ENCODE measurements at regions not wholly inside any gene's neighbourhood (a gene's known extent, or its start where the extent isn't known, plus 50 kb on each side); places are given as distances from the start of the nearest gene placed in this dataset.

DNA sequence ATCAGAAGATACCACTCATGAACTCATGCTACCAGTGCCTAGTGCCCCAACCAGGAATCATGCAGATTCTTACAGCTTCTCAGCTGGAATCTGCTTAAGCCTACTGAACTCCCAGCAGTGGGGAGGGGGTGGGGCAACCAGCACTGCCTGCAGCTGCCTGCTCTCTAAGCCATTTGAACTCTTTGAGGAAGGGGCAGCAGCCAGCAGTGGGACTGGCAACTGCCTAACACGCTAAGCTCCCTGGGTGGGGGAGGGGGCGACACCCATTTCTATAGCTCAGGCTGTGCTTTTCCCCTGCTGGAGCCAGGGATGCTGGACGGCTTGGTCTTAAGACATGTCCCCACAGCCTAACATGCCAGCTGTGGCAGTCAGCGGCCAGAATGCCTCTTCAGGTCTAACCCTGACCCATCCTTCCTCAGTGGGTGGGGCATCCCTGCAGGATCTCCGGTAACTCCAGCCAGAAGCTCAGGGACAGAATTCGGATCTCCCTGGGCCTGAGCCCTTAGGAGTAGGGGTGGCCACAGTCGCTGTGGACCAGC, 889.7 kb downstream of the CDH9 start:
- no peak overlapping the region for H3K14ac ChIP-seq (ENCODE audit: insufficient read depth, low read length)
- Mint-ChIP-seq H3K27ac (0 out of 7 replicates have a peak overlapping the region, but pooled peaks of 1 of the 3 experiments have one; percentile 18), H3K27me3 (ENCODE audit: low read depth) (peaks cover 2% of the 10 kb centered on the region), H3K9me3 (peaks cover 4 to 11% of the 10 kb centered on the region in 2 experiments; a peak in 4 of 5 replicates), H3K4me1 (peaks cover 3 to 10% of the 10 kb centered on the region in 2 experiments; a peak in 2 of 4 replicates), H3K4me3 (no peak overlapping the region), H3K36me3 (ENCODE audit: insufficient read depth in 1 of 3, low read depth in 3 of 3) (peaks cover 0 to 15% (median 0%) of the 10 kb centered on the region in 3 experiments; a peak in 2 of 7 replicates)
- no CpG with 5 or more reads among the region's 7 CpGs for WGBS (ENCODE audit: extremely low coverage, insufficient read length, low lambda C conversion rate)
- H2BK120ac ChIP-seq (ENCODE audit: low read depth, low read length, poor library complexity, severe bottlenecking): no peak overlapping the region
- H3K23me2 ChIP-seq (ENCODE audit: insufficient read length, low read depth, low read length, poor library complexity, severe bottlenecking): no peaks in the 10 kb centered on the region
- no peaks in the 10 kb centered on the region for H3K79me2 ChIP-seq (ENCODE audit: insufficient read depth, low read length)
- no peak overlapping the region for H4K5ac ChIP-seq (ENCODE audit: insufficient read length, low read depth, low read length)
- H4K8ac ChIP-seq (replicated peaks; ENCODE audit: insufficient read length, low read depth, low read length): no peak overlapping the region
- no peak overlapping the region for H2BK5ac ChIP-seq (ENCODE audit: insufficient read length, low read length)
- no peak overlapping the region for H3K18ac ChIP-seq (ENCODE audit: insufficient read length, low read depth, low read length)
- H2BK12ac ChIP-seq (ENCODE audit: insufficient read length, low read depth, low read length): no peak overlapping the region
- H4K20me1 ChIP-seq (ENCODE audit: control insufficient read depth, insufficient read depth, insufficient read length): no peaks in the 10 kb centered on the region
- H2AK5ac ChIP-seq (ENCODE audit: insufficient read length, low read length): no peak overlapping the region
- no peak overlapping the region for H2BK15ac ChIP-seq (ENCODE audit: low read depth, low read length)
- no peak overlapping the region for H3K9ac ChIP-seq (ENCODE audit: extremely low read depth, insufficient read length, low read length)
- no peak overlapping the region for H3K27ac ChIP-seq (ENCODE audit: insufficient read length, low read depth, low read length)
- peak; percentile 55 for DNase-seq
- no peak overlapping the region for H3K4ac ChIP-seq (ENCODE audit: low read depth, low read length)
- H3K27me3 ChIP-seq (ENCODE audit: insufficient read depth, low read length): no peaks in the 10 kb centered on the region
- no peaks in the 10 kb centered on the region for H3K9me3 ChIP-seq (ENCODE audit: control insufficient read depth, low read depth, low read length)
- TF ChIP-seq, protein P1, sequence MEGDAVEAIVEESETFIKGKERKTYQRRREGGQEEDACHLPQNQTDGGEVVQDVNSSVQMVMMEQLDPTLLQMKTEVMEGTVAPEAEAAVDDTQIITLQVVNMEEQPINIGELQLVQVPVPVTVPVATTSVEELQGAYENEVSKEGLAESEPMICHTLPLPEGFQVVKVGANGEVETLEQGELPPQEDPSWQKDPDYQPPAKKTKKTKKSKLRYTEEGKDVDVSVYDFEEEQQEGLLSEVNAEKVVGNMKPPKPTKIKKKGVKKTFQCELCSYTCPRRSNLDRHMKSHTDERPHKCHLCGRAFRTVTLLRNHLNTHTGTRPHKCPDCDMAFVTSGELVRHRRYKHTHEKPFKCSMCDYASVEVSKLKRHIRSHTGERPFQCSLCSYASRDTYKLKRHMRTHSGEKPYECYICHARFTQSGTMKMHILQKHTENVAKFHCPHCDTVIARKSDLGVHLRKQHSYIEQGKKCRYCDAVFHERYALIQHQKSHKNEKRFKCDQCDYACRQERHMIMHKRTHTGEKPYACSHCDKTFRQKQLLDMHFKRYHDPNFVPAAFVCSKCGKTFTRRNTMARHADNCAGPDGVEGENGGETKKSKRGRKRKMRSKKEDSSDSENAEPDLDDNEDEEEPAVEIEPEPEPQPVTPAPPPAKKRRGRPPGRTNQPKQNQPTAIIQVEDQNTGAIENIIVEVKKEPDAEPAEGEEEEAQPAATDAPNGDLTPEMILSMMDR (conservative IDR thresholded peaks at IDR 0.05): no peak
- H3K4me2 ChIP-seq (ENCODE audit: insufficient read depth, insufficient read length, low read length): no peak overlapping the region
- no peaks in the 10 kb centered on the region for H3K4me1 ChIP-seq (ENCODE audit: insufficient read depth, low read length)
- H3K79me1 ChIP-seq (ENCODE audit: insufficient read depth, low read depth, low read length, poor library complexity, severe bottlenecking): no peaks in the 10 kb centered on the region
- no peak overlapping the region for H2BK20ac ChIP-seq (ENCODE audit: low read depth, low read length, poor library complexity, severe bottlenecking)
- no peak overlapping the region for H3K56ac ChIP-seq (ENCODE audit: insufficient read length, low read depth, low read length)
- H4K91ac ChIP-seq (ENCODE audit: insufficient read length, low read depth, low read length): no peak overlapping the region
- no peak overlapping the region for H3K23ac ChIP-seq (ENCODE audit: insufficient read length, low read depth, low read length)
- no peak overlapping the region for H2AFZ ChIP-seq (ENCODE audit: low read length)
- no peak overlapping the region for H3T11ph ChIP-seq (ENCODE audit: low read length)
